Uterus (tissue), 3 donors: ENCODE measurements at regions not wholly inside any gene's neighbourhood (a gene's known extent, or its start where the extent isn't known, plus 50 kb on each side); places are given as distances from the start of the nearest gene placed in this dataset.

Experiments used
- DNase-seq, 2 donors: peaks; one replicate each; pipeline ENCODE4 v3.0.0-alpha.2; 2019 to 2020
- H3K27ac ChIP-seq, 2 donors: fragments of 200-600 bp; sonication (generic); 1 replicate in 1 of 2; 2 replicates in 1 of 2; pipeline ENCODE4 v1.5.1; 2016 to 2018
- H3K27me3 ChIP-seq, 2 donors: fragments of 200-600 bp; sonication (generic); one replicate each; pipeline ENCODE4 v1.5.1; 2018 to 2019; ENCODE audit warnings: control low read depth in 1 of 2
- H3K36me3 ChIP-seq, 2 donors: fragments of 200-600 bp; sonication (generic); one replicate each; pipeline ENCODE4 v1.5.1; 2019; ENCODE audit warnings: control low read depth in 1 of 2
- H3K4me1 ChIP-seq, 2 donors: fragments of 200-600 bp; sonication (generic); one replicate each; pipeline ENCODE4 v1.5.1; 2018 to 2019; ENCODE audit warnings: control low read depth in 1 of 2
- H3K4me3 ChIP-seq, 2 donors: fragments of 200-600 bp; sonication (generic); 1 replicate in 1 of 2; 2 replicates in 1 of 2; pipeline ENCODE4 v1.5.1; 2018 to 2019; ENCODE audit warnings: mild to moderate bottlenecking in 1 of 2
- H3K9me3 ChIP-seq, 2 donors: fragments of 200-600 bp; sonication (generic); one replicate each; pipeline ENCODE4 v1.5.1; 2019; ENCODE audit warnings: control low read depth in 1 of 2
- CTCF ChIP-seq, 4 experiments: fragments of 200-600 bp in 2 of 4; fragments of 450-650 bp in 2 of 4; sonication (generic) in 2 of 4; IDR thresholded peaks; one replicate each; pipeline ENCODE4 v1.5.1; 2016 to 2019; ENCODE audit warnings: antibody characterized with exemption in 4 of 4, mild to moderate bottlenecking in 2 of 4, moderate library complexity in 1 of 4
- POLR2A ChIP-seq, 2 donors: fragments of 450-650 bp; IDR thresholded peaks; one replicate each; pipeline ENCODE4 v1.6.1; 2016; ENCODE audit warnings: antibody characterized with exemption in 2 of 2, mild to moderate bottlenecking in 1 of 2, moderate library complexity in 1 of 2
- intact Hi-C: fragments of 100-400 bp; cut with DNase I; formaldehyde crosslinking; loops from one replicate; pipeline ENCODE4 v1.15.1; 2023; ENCODE audit warnings: low total_unique reads
- donor health status: DM: yes; HTN: yes; CAD: no.

GRCh38 chr6:147724454-147724853, 216.0 kb downstream of the SAMD5 start:
- no peaks in the 10 kb centered on the region for H3K4me1 ChIP-seq
- H3K27me3 ChIP-seq, result no peaks in the 10 kb centered on the region
- intact Hi-C loops, result no loop called here
- no peaks in the 10 kb centered on the region for H3K9me3 ChIP-seq
- no peak for DNase-seq
- no peak overlapping the region for H3K4me3 ChIP-seq
- TF ChIP-seq CTCF (IDR thresholded peaks at IDR 0.05) (no peak), POLR2A (IDR thresholded peaks at IDR 0.05) (no peak)
- H3K36me3 ChIP-seq, result no peaks in the 10 kb centered on the region
- H3K27ac ChIP-seq, result no peak overlapping the region

- H3K36me3 ChIP-seq, result no peaks in the 10 kb centered on the region
- intact Hi-C loops, result no loop called here
- no peak overlapping the region for H3K4me3 ChIP-seq
- no peak for DNase-seq
- no peak for TF ChIP-seq CTCF (IDR thresholded peaks at IDR 0.05)
- TF ChIP-seq POLR2A (IDR thresholded peaks at IDR 0.05), result no peak
- H3K27me3 ChIP-seq, result no peaks in the 10 kb centered on the region
- H3K4me1 ChIP-seq, result no peaks in the 10 kb centered on the region
- no peak overlapping the region for H3K27ac ChIP-seq
- no peaks in the 10 kb centered on the region for H3K9me3 ChIP-seq
These were observed 217.9 kb downstream of the SAMD5 start for GRCh38 chr6:147726342-147726741.

- H3K9me3 ChIP-seq, result no peaks in the 10 kb centered on the region
- no peak for TF ChIP-seq POLR2A (IDR thresholded peaks at IDR 0.05)
- TF ChIP-seq CTCF (IDR thresholded peaks at IDR 0.05), result no peak
These were observed 220.4 kb downstream of the SAMD5 start for GRCh38 chr6:147728903-147729302.

GRCh38 chr6:147733686-147734085, 225.2 kb downstream of the SAMD5 start:
- intact Hi-C loops, result no loop called here
- DNase-seq, result no peak
- Histone ChIP-seq H3K9me3 (no peaks in the 10 kb centered on the region), H3K27ac (no peak overlapping the region), H3K27me3 (no peaks in the 10 kb centered on the region), H3K36me3 (no peaks in the 10 kb centered on the region), H3K4me1 (no peaks in the 10 kb centered on the region), H3K4me3 (no peak overlapping the region)
- TF ChIP-seq CTCF (IDR thresholded peaks at IDR 0.05), result no peak
- TF ChIP-seq POLR2A (IDR thresholded peaks at IDR 0.05), result no peak

More at GRCh38 chr6:147728903-147729302, 220.4 kb downstream of the SAMD5 start:
- Histone ChIP-seq H3K4me1 (no peaks in the 10 kb centered on the region), H3K36me3 (no peaks in the 10 kb centered on the region), H3K27ac (no peak overlapping the region), H3K4me3 (no peak overlapping the region), H3K27me3 (no peaks in the 10 kb centered on the region)
- intact Hi-C loops, result no loop called here
- no peak for DNase-seq

GRCh38 chr6:147734151-147734550, 225.7 kb downstream of the SAMD5 start:
- no peaks in the 10 kb centered on the region for H3K4me1 ChIP-seq
- H3K27ac ChIP-seq, result no peak overlapping the region
- intact Hi-C loops, result no loop called here
- H3K4me3 ChIP-seq, result no peak overlapping the region
- TF ChIP-seq CTCF (IDR thresholded peaks at IDR 0.05) (no peak), POLR2A (IDR thresholded peaks at IDR 0.05) (no peak)
- H3K36me3 ChIP-seq, result no peaks in the 10 kb centered on the region
- no peaks in the 10 kb centered on the region for H3K27me3 ChIP-seq
- H3K9me3 ChIP-seq, result no peaks in the 10 kb centered on the region
- no peak for DNase-seq
